Head of caudate nucleus (tissue), 42 donors: ENCODE measurements at regions not wholly inside any gene's neighbourhood (a gene's known extent, or its start where the extent isn't known, plus 50 kb on each side); places are given as distances from the start of the nearest gene placed in this dataset.
"Not testable (repeated sequence)": the region's sequence is repeated elsewhere in the genome, so short reads cannot be mapped to it uniquely, and the experiment has no call there.

Experiments used
- DNase-seq, 42 donors: peaks; one replicate each; pipeline versions ENCODE4 v3.0.0 to v3.0.0-alpha.2; 2020 to 2021; ENCODE audit warnings: mixed read lengths in 7 of 42
- intact Hi-C: fragments of 100-400 bp; cut with DNase I; formaldehyde crosslinking; loops from one replicate; pipeline ENCODE4 v1.15.0; 2022

DNA sequence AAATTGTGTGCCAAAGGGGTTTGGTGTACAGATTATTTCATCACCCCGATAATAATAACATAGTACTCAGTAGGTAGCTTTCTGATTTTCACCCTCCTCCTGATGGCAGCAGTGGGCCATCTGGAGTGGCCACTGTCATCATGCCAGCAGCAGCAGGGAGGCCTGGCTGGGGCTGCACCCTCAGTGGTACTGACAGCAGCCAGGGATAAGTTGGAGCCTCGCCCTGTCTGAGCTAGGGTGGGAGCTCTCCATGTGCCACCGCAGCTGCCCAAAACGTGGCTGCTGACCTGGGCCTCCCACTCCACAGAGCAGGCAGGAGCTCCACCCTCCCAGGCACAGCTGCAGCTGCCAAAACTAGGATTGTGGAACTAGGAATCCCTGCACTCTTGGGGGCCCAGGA, 700.8 kb upstream of the KCND2 start:
- peak in 29 of 42 donors; percentile 1 to 68 (median 34) for DNase-seq
- intact Hi-C loops = no loop called here

DNA sequence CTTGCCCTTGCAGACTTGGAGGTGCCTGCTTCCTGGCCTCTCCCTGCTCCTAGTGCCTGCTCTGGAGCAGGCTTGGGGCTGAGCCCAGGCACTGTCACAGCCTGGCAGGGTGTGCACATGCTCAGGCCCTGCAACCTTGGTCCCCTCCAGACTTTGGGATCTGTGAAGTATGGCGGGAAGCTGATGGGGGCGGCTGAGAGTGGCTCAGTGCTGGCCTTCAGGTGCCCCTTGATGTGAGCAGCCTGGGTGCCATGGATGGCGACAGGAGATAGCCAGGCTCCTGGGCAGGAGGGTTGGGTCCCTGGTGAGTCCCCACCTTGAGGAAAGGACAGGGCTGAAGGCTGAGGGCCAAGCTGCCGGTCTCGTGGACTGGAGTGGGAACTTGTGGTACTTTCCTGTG, 700.4 kb upstream of the KCND2 start:
- no peak for DNase-seq
- intact Hi-C loops = no loop called here

DNA sequence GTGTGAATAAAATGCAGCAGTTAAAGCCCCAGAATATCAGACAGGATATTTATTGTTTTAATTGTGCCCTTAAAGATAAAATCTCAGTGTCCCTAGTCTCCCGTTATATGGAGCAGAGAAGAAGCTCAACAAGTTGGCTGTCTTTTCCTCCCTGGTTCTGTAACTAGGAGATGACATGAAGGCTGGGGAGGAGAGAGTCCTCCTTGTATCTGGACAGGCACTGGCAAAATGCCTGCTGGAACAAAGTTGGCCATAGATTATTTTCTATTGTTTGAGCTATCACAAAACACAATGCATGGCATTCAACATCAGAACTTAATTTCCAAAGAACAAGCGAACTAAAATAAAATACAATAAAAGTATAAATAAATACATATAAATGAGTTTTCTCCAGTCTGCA, 694.9 kb upstream of the KCND2 start:
- DNase-seq = peak in 14 of 42 donors; percentile 9 to 58 (median 20)
- intact Hi-C loops = no loop called here

DNA sequence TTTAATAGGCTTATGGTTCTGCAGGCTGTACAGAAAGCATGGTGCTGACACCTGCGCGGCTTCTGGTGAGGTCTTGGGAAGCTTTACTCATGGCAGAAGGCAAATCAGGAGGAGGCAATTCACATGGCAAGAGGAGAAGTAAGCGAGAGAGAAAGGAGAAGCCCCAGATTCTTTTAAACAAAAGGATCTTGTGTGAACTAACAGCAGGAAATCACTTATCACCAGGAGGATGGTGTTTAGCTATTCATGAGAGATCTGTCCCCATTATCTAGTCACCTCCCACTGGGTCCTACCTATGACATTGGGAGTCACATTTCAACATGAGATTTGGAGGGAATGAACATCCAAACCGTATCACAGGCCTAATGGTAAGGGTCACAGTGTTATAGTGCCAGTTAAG, 678.0 kb upstream of the KCND2 start:
- intact Hi-C loops = no loop called here
- no peak for DNase-seq

DNA sequence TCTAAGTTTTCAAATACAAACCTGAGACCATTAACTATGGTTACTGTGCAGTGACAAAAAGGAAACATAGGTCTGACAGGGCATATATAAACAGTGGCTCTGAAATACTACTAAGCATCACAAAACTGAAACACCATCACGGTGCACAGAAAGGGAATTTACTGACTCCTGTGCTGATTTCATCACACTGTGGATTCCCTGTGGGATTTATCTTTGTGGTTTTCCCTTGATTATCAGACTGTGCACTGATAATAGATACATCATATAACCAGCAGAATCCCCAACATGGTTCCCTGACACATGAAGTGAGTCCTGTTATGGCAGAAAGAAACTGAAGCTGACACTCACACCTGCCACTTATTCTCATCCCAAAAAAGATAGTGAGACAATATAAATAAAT, 676.3 kb upstream of the KCND2 start:
- DNase-seq = no peak
- intact Hi-C loops = no loop called here

DNA sequence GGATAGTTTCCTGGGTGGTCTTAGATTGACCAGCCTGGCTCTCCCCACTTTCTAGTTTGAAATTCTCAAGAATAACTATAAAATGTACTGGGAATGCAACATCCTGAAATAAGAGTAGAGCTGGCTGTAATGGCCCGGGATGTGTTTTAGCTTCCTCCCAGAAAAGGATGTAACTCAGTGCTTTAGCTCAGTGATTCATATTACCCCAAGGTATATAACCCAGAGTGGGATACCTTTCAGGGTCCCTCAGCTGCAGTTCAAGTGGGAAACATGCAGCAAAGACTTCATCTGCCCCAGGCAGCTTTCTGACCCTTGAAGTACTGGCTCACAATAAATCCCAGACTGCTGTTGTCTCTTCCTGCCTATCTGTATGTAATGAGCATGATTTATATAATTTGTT, 666.7 kb upstream of the KCND2 start:
- no peak for DNase-seq
- intact Hi-C loops = no loop called here

DNA sequence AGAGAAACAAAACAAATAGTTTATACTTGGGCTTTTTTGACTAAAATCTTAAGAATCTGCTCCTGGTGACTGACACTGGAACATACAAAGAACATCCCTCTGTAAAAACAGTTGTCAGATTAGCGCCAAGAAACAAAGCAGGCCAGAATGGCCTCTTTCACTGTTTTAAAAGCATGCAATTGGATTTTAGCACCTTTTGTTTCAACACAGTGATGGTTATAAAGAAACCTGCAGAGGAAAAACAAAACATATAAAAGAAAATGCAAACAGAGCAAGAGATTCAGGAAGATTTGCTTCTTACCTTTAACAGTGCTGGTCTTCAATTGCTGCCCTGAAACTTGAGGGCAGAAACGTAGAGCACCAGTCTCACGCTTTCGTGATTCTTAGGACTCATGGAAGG, 652.2 kb upstream of the KCND2 start:
- DNase-seq = no peak
- intact Hi-C loops = no loop called here

DNA sequence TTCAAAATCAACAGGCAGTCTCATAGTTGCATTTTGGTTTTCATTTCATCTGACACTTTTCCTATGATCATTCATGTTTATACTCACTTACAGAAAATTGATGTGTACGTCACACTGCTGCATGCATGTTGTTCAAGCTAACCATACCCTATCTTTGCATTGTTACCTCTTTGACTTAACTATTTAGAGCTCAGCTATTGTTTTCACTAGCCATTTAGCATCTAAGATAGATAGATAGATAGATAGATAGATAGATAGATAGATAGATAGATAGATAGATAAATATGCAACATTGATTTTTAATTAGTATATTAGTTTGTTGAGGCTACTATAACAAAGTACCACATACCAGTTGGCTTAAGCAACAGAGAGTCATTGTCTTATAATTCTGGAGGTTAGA, 649.5 kb upstream of the KCND2 start:
- intact Hi-C loops = no loop called here
- DNase-seq = no peak

DNA sequence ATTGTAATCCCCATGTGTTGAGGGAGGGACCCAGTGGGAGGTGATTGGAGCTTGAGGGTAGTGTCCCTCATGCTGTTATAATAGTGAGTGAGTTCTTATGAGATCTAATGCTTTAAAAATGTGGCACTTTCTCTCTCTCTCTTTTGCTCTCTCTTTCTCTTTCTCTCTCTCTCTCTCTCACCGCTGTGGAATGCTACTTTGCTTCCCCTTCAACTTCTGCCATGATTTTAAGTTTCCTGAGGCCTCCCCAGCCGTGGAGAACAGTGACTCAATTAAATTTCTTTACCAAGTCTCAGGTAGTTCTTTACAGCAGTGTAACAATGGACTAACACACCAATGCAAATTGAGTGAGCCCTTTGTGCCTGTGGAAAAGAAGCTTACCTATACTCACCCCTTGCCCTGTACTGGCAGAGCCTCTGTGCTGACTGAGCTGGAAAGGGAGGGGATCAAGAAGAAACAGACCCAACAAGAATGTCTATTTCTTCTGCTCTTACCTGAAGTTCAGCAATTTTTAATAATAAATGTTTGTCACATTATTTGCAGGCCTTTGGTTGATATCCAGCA, 642.5 kb upstream of the KCND2 start:
- DNase-seq = no peak
- intact Hi-C loops = no loop called here

DNA sequence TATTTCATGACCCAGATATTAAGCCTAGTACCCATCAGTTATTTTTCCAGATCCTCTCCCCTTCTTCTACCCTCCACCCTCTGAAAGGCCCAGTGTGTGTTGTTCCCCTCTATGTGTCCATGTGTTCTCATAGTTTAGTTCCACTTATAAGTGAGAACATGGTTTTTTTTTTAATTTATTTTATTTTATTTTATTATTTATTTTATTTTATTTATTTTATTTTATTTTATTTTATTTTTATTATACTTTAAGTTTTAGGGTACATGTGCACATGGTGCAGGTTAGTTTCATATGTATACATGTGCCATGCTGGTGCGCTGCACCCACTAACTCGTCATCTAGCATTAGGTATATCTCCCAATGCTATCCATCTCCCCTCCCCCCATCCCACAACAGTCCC, 639.2 kb upstream of the KCND2 start:
- intact Hi-C loops, DNase-seq: not testable (repeated sequence)

DNA sequence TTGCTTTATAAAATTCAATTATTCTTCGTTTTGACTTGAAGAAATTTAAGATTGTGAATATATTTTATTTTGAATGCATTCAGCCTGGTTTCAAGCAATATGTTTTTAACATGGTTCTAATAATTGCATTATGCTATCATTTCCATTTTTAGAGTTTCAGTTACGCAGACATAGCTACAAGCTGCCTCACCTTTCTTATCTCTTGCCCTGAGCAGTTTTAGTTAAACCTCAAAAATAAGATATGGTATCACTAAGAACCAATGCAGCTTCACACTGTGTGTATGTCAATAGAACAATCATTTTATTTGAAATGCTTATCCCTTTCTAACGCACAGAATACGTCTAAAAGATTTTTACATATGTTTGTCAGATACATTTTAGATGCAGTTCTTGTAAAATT, 632.6 kb upstream of the KCND2 start:
- DNase-seq = no peak
- intact Hi-C loops = no loop called here

DNA sequence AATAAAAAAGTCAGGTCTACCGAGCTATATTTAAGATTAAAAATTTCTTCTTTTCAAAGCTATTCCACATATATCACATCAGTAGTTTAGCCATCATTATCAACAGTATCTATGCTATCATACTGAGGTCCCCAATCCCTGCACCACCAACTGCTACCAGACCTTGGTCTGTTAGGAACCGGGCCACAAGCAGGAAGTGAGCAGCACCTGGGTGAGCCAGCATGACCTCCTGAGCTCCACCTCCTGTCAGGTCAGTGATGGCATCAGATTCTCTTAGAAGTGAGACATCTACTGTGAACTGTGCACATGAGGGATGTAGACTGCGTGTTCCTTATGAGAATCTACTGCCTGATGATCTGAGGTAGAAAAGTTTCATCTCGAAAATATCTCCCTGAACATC, 632.1 kb upstream of the KCND2 start:
- DNase-seq = no peak
- intact Hi-C loops = no loop called here

DNA sequence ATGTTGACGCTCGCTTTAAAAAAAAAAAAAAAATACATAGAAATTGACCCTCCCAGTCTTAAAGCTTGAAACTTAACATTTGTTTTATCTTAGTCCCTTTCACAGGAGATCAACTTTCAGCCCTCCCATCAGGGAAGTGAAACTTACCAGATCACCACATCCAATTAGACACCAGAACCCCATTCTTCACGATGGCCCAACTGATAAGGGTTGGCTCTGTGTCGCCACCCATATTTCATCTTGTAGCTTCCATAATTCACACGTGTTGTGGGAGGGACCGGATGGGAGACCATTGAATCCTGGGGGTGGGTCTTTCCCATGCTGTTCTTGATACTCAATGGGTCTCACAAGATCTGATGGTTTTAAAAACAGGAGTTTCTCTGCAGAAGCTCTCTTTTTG, 629.4 kb upstream of the KCND2 start:
- intact Hi-C loops = no loop called here
- DNase-seq = no peak

DNA sequence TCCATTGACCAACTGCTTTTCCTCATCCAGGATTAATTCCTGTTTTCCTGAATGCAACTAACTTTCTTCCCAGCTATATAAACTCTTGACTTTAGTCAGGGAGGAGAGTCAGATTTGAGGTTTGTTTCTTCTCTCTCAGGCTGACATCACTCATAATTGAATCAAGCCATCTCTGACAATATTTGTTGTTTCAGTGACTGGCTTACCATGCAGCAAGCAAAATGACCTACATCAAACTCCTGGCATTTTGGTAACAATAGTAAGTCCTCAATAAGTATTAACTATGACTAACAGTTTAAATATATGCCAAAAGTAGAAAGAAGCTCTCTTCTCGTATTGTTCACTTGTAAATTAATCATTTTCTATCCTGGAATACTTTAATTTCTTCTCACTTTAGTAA, 625.7 kb upstream of the KCND2 start:
- no peak for DNase-seq
- intact Hi-C loops = no loop called here

DNA sequence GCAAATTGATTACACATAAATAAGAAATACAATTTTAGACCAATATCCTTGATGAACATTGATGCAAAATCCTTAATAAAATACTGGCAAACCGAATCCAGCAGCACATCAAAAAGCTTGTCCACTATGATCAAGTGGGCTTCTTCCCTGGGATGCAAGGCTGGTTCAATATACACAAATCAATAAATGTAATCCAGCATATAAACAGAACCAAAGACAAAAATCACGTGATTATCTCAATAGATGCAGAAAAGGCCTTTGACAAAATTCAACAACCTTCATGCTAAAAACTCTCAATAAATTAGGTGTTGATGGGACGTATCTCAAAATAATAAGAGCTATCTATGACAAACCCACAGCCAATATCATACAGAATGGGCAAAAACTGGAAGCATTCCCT, 624.2 kb upstream of the KCND2 start:
- DNase-seq, intact Hi-C loops: not testable (repeated sequence)

DNA sequence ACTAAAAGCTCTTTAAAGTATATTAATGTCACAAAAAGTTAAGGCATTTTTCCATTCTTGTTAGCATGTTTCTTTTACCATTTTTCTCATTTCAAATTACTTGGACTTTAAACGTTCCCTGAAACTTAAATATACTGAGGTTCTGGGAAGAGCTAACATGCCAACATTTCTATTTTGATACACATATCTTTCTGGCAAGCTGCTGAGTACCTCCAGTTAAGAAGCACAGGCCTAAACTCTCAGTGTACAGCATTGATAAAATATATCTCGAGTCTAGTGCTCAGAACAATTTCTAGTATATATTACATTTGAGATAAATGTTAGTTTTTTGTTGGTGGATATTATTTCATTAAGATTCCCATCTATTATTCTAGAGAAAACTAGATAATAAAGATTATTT, 612.9 kb upstream of the KCND2 start:
- no peak for DNase-seq
- intact Hi-C loops = no loop called here

DNA sequence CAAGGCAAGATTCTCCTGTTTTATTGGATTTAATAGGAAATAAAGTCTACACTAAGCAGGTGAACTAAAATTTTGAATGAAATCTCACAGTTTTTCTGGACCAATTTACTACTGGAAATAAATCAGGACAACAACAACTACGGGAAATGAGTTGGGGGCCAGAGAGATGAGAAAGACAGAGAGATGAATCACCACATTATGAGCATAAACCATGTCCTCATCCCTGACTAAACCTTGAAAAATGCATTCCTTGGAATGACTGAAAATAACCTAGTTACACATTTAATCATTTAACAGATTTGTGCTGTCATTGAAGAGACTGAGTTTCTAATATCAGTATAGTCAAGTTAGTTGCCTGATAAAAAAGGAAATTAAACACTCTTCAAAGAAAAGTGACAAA, 608.4 kb upstream of the KCND2 start:
- intact Hi-C loops = no loop called here

DNA sequence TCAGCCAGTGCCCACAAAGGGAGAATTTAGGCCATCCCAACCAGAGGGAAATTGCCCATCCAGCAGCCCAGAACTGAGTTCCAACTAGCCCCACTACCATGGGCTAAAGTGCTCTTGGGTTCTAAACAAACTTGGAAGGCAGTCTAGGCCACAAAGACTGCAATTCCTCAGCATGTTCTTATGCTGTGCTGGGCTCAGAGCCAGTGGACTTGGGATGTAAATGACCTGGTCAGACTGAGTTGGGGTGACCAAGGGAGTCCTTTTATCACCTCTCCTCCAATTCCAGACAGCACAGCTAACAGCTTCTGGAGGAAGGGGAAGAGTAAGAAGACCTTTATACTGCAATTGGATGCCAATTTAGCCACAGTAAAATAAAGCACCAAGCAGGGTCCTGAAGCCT, 607.2 kb upstream of the KCND2 start:
- intact Hi-C loops = no loop called here
- no peak for DNase-seq

More for the DNA sequence above, 608.4 kb upstream of the KCND2 start:
- no peak for DNase-seq

DNA sequence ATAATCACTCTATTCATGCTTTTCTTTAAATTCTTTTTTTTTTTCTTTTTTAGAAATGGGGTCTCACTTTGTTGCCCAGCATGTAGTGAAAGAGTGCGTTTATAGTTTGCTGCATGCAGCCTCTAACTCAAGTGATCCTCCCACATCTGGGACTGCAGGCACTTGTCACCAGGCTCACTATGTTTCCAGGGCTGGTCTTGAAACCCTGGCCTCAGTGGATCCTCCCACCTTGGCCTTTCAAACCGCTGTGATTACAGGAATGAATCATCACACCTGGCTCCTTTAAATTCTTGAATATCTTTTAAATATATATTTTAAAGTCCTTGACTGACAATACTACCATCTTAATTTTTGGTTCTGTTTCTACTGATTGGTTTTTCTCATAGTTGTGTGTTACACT, 591.6 kb upstream of the KCND2 start:
- DNase-seq = no peak
- intact Hi-C loops = no loop called here

DNA sequence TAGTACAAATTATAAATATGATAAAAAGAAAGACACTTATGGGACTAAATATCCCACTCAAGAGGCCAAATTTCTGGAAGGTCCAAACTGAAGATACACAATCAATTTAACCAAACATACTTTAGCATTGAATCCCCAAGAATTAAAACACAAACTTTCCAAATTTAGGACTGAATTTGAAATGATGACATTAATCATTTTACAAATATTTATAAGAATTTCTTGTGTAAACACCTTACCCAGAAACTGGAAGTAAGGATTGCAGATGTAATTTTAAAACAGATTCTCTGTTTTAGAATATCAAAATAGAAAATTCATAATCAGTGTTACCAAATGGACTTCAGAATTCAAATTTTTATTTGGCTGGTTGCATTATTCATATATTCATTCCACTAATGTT, 588.2 kb upstream of the KCND2 start:
- intact Hi-C loops = no loop called here
- DNase-seq = no peak

DNA sequence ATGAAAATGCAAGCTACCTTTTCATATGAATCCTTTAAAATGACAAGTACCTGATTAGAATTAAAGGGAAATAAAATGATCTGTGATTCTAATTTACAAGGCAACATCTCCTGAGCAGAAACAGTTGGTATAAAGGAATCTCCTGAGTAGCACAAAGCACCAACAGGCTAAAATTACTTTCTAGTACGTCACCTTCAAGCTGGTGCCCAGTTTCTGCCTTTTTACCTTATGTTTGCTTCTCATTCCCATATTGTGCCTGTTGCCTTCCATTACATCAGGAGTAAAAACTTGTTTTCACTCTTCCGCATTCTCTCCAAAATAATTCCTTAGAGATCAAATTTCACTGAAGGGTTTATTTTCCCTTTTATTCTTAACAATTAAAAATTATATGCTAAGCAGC, 587.1 kb upstream of the KCND2 start:
- no peak for DNase-seq
- intact Hi-C loops = no loop called here

DNA sequence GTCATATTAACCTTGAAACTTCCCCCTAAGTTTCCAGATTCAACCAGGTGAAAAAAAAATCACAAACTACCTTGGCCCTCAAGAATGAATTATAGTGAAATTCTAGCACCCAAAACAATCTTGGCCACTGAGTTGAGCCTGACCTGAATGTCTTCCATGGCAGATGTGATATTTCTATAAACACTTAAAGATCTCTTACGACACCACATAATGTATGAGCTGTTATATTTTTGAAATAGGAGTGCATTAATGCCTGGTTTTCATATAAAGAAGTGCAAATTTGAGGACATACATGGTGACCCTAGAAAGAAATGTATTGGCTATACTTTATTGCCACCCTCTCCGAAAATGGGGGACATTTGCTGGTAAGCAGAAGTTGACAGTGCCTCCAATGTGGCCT, 584.1 kb upstream of the KCND2 start:
- intact Hi-C loops = no loop called here

More for the DNA sequence above, 584.1 kb upstream of the KCND2 start:
- no peak for DNase-seq
